IPS-18a (cell line): ENCODE measurements at regions not wholly inside any gene's neighbourhood (a gene's known extent, or its start where the extent isn't known, plus 50 kb on each side); places are given as distances from the start of the nearest gene placed in this dataset.

ENCODE experiments used
- H3K27ac ChIP-seq: one replicate; pipeline ENCODE4 v1.5.1; 2013; ENCODE audit warnings: low read length
- H3K27me3 ChIP-seq: one replicate; pipeline ENCODE4 v1.6.1; 2013; ENCODE audit warnings: mild to moderate bottlenecking, low read length; ENCODE audit not compliant: control insufficient read depth, insufficient read depth
- H3K36me3 ChIP-seq: one replicate; pipeline ENCODE4 v1.6.1; 2013; ENCODE audit warnings: low read depth, low read length; ENCODE audit not compliant: control insufficient read depth
- H3K4me1 ChIP-seq: one replicate; pipeline ENCODE4 v1.6.1; 2013; ENCODE audit warnings: low read depth, low read length; ENCODE audit not compliant: control insufficient read depth
- H3K4me3 ChIP-seq: one replicate; pipeline ENCODE4 v1.5.1; 2013; ENCODE audit warnings: low read length
- H3K9ac ChIP-seq: one replicate; pipeline ENCODE4 v1.6.1; 2013; ENCODE audit warnings: mild to moderate bottlenecking, low read length, moderate library complexity
- H3K9me3 ChIP-seq: one replicate; pipeline ENCODE4 v1.6.1; 2013; ENCODE audit warnings: low read depth, low read length; ENCODE audit not compliant: control insufficient read depth

DNA sequence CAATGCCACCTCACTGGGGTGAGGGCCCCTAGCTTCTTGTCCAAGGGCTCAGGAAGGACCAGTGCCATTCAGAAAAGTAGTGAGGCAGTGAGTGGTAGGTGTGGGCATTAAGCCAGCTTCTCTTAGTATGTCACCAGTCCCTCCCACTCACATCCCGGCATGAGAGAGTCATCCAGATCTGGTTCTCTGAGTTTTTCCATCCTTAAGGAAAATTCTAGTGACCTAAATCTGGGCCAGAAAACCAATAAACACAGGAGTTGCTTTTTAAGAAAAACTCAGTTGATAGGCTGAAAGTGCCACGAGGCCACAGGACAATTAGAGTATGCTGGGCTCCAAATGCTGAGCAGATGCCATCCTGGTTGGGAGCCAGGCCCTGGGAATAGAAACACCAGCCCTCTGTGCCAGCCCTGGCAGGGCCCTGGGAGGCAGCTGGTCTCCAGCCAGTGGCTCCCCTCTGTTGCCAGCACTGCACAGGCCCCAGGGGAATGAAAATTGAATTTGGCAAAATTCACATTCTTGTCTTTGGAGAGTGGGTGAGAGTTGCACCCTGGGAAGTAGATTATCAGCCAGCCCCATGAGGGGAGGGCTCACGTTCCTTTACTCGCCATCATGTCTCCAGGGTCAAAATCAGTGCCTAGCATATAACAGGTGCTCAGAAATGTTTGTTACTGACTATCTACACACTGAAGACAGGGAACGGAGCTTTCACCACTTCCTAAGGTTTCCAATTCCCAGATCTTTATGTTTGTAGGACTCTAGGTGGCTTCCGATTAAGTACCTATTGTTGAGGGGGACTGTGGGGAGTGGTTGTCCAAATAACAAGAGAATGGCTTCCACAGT, 52.8 kb downstream of the FAM43A start:
- H3K27ac ChIP-seq: no peak overlapping the region
- H3K4me3 ChIP-seq: no peak overlapping the region
- peaks cover 6% of the 10 kb centered on the region for H3K4me1 ChIP-seq
- H3K27me3 ChIP-seq: peaks cover 7% of the 10 kb centered on the region
- no peaks in the 10 kb centered on the region for H3K9me3 ChIP-seq
- no peaks in the 10 kb centered on the region for H3K36me3 ChIP-seq
- H3K9ac ChIP-seq: no peak overlapping the region

- H3K9ac ChIP-seq: no peak overlapping the region
- peaks cover 6% of the 10 kb centered on the region for H3K4me1 ChIP-seq
- H3K4me3 ChIP-seq: no peak overlapping the region
- peaks cover 7% of the 10 kb centered on the region for H3K27me3 ChIP-seq
- H3K27ac ChIP-seq: no peak overlapping the region
- no peaks in the 10 kb centered on the region for H3K9me3 ChIP-seq
- H3K36me3 ChIP-seq: no peaks in the 10 kb centered on the region
Measured at GRCh38 chr3:194739498-194740284, 54.0 kb downstream of the FAM43A start.

DNA sequence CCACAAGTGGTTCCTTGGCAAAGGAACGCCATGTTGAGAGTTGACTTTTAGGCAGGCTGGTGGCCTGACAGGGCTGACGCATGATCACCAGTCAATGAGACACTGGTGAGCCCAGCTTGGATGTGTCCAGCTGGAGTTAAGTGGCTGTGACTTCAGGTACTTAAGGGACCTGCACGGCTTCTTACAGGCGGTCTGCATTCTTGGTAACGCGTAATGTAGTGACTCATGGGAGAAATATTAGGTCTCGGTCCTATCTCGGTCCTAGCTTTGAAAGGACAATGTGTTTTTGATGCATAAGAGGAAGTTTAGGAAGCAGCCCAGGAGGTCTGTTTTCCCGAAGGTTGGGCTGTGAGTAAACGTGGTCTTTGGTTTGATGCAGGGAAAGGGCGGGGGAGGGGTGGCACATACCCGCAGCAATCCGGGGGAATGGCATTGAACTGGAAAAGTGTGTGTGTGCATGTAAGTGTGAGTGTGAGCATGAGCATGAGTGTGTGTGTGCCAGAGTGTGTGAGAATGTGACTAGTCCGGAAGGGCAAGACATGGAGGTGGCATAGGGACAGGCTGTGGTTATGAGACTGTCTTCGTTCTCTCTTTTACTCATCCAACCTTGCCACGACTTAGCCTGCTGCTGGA, 55.3 kb downstream of the FAM43A start:
- Histone ChIP-seq H3K27ac (no peak overlapping the region), H3K9ac (no peak overlapping the region), H3K27me3 (peaks cover 7% of the 10 kb centered on the region), H3K9me3 (no peaks in the 10 kb centered on the region), H3K4me1 (peaks cover 6% of the 10 kb centered on the region), H3K4me3 (no peak overlapping the region), H3K36me3 (no peaks in the 10 kb centered on the region)

- no peaks in the 10 kb centered on the region for H3K36me3 ChIP-seq
- H3K9ac ChIP-seq: no peak overlapping the region
- no peaks in the 10 kb centered on the region for H3K9me3 ChIP-seq
- no peak overlapping the region for H3K4me3 ChIP-seq
- H3K27ac ChIP-seq: no peak overlapping the region
- H3K4me1 ChIP-seq: peaks cover 6% of the 10 kb centered on the region
- peaks cover 7% of the 10 kb centered on the region for H3K27me3 ChIP-seq
Measured at GRCh38 chr3:194741916-194742315, 56.2 kb downstream of the FAM43A start.

- Histone ChIP-seq H3K36me3 (no peaks in the 10 kb centered on the region), H3K4me3 (no peak overlapping the region), H3K9ac (no peak overlapping the region), H3K4me1 (peaks cover 27% of the 10 kb centered on the region), H3K27me3 (no peaks in the 10 kb centered on the region), H3K27ac (no peak overlapping the region), H3K9me3 (no peaks in the 10 kb centered on the region)
Measured at GRCh38 chr3:194744826-194745225, 59.1 kb downstream of the FAM43A start.

- H3K27me3 ChIP-seq: no peaks in the 10 kb centered on the region
- no peaks in the 10 kb centered on the region for H3K36me3 ChIP-seq
- H3K4me1 ChIP-seq: peaks cover 34% of the 10 kb centered on the region
- H3K9me3 ChIP-seq: no peaks in the 10 kb centered on the region
- no peak overlapping the region for H3K9ac ChIP-seq
- H3K4me3 ChIP-seq: no peak overlapping the region
- no peak overlapping the region for H3K27ac ChIP-seq
Measured at GRCh38 chr3:194745422-194746184, 59.9 kb downstream of the FAM43A start.

DNA sequence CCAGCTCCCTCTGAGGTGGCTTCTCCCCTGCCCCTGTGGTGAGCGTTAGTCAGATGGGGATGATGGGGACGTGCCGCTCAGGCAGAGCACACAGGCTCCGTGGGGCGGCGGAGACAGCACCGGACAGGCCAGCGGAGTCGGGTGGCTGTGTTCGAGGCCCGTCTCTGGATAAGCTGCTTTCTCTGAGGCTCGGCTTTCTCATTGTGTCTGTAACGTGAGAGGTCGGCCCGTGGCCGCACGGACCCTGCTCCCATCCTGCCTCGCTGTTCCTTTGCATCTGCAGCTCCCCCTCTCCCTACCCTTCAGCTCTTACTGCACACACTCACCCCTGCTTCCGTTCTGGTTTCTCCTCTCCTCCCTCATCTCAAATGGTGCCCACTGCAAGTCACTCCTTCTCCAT, 62.5 kb downstream of the FAM43A start:
- no peak overlapping the region for H3K27ac ChIP-seq
- peaks cover 31% of the 10 kb centered on the region for H3K4me1 ChIP-seq
- H3K9ac ChIP-seq: no peak overlapping the region
- H3K4me3 ChIP-seq: no peak overlapping the region
- no peaks in the 10 kb centered on the region for H3K36me3 ChIP-seq
- H3K27me3 ChIP-seq: no peaks in the 10 kb centered on the region
- no peaks in the 10 kb centered on the region for H3K9me3 ChIP-seq

DNA sequence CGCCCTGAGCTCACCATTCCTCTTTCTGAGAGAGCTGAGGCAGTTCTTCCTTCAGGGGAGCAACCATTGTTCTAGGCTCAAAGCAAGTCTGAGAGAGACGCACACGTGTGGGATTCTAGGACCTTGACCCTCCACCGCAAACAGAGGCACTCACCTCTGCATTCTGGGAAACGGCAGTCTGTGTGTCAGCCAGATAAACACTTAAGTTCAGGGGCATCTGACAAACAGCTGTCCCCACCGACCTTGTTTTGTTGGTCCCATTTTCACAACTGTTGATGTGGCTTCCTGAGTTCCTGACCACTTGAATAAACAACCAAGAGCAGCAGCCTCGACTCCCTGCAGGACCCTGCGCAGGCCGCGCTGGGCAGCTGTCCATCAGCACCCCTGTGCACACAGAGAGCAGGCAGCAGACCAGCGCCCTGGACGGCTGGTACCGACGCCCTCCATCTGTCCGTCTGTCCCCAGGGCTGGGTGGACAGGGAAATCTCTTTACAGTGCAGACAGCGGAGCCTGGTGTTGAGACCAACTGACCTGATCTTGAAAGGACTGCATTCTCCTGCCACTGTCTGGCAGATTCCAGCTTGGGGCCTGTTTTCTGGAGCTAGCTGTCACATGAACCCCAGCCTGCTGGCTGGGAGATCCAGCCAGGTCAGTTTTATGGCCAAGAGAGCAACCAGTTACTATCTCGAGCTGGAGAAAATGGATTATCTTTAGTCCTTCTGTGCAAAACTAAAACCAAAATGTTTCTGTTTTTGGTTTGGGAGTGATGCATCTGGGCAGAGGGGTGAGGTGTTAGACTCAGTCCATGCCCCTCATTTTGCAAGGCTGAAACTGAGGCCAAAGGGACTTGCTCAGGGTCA, 64.2 kb downstream of the FAM43A start:
- no peak overlapping the region for H3K9ac ChIP-seq
- peaks cover 31% of the 10 kb centered on the region for H3K4me1 ChIP-seq
- H3K36me3 ChIP-seq: no peaks in the 10 kb centered on the region
- no peaks in the 10 kb centered on the region for H3K27me3 ChIP-seq
- no peak overlapping the region for H3K27ac ChIP-seq
- H3K4me3 ChIP-seq: no peak overlapping the region
- no peaks in the 10 kb centered on the region for H3K9me3 ChIP-seq

DNA sequence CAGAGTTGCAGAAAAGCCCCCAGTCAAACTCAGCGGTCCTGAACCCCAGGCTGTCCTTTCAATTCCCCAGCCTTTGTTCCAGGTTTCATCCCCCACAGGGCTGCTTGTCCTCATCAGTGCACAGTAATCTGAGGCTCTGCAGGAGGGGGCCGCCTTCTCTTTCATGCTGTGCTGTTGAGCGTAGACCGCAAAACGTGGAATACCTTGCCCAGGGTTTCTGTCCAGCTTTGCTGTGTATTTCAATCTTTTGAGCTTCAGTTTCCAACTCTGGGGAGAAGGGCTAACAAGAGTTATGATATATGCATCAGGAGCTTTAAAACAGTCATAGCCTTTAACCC, 64.8 kb downstream of the FAM43A start:
- no peak overlapping the region for H3K9ac ChIP-seq
- no peaks in the 10 kb centered on the region for H3K36me3 ChIP-seq
- no peak overlapping the region for H3K4me3 ChIP-seq
- no peaks in the 10 kb centered on the region for H3K27me3 ChIP-seq
- no peak overlapping the region for H3K27ac ChIP-seq
- no peaks in the 10 kb centered on the region for H3K9me3 ChIP-seq
- H3K4me1 ChIP-seq: peaks cover 31% of the 10 kb centered on the region

DNA sequence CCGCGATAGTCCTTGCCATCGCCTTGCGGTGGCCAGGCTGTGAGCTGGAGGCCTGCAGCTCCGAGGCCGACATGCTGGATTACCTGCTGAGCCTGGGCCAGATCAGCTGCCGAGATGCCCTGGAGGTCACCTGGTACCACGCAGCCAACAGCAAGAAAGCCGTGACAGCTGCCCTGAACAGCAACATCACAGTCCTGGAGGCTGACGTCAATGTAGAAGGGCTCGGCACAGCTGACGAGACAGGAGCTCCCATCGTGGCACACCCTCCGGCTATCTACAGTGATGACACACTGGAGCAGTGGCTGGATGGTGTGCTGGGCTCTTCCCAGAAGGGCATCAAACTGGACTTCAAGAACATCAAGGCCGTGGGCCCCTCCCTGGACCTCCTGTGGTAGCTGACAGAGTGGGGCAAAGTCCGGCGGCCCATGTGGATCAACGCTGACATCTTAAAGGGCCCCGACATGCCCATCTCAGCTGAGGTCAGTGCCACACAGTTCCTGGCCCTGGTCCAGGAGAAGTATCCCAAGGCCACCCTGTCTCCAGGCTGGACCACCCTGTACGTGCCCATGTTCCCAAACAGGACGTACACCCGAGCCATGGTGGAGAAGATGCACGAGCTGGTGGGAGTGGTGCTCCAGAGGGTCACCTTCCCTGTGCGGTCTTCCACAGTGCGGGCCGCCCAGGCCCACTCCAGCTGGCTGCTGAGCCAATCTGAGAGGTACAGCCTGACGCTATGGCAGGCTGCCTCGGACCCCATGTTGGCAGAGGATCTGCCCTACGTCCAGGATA, 70.2 kb downstream of the FAM43A start:
- H3K4me1 ChIP-seq: no peaks in the 10 kb centered on the region
- no peaks in the 10 kb centered on the region for H3K9me3 ChIP-seq
- H3K9ac ChIP-seq: no peak overlapping the region
- H3K27ac ChIP-seq: no peak overlapping the region
- H3K27me3 ChIP-seq: no peaks in the 10 kb centered on the region
- no peak overlapping the region for H3K4me3 ChIP-seq
- H3K36me3 ChIP-seq: no peaks in the 10 kb centered on the region
